Mucosa of stomach (tissue), 1 donor: ENCODE measurements at regions not wholly inside any gene's neighbourhood (a gene's known extent, or its start where the extent isn't known, plus 50 kb on each side); places are given as distances from the start of the nearest gene placed in this dataset.
"Not testable (repeated sequence)": the region's sequence is repeated elsewhere in the genome, so short reads cannot be mapped to it uniquely, and the experiment has no call there.

Experiments used
- H3K27me3 ChIP-seq: one replicate; pipeline ENCODE4 v1.7.0; 2013; ENCODE audit warnings: mild to moderate bottlenecking, low read length; ENCODE audit not compliant: control insufficient read depth, insufficient read depth
- H3K36me3 ChIP-seq: one replicate; pipeline ENCODE4 v1.7.0; 2013; ENCODE audit warnings: low read length; ENCODE audit not compliant: control insufficient read depth, insufficient read depth
- H3K4me1 ChIP-seq: one replicate; pipeline ENCODE4 v1.7.0; 2013; ENCODE audit warnings: mild to moderate bottlenecking, low read length; ENCODE audit not compliant: control insufficient read depth, insufficient read depth
- H3K4me3 ChIP-seq: one replicate; pipeline ENCODE4 v1.7.0; 2013; ENCODE audit warnings: low read length
- H3K9ac ChIP-seq: one replicate; pipeline ENCODE4 v1.7.0; 2013; ENCODE audit warnings: mild to moderate bottlenecking, low read length, moderate library complexity
- H3K9me3 ChIP-seq: one replicate; pipeline ENCODE4 v1.7.0; 2013; ENCODE audit warnings: mild to moderate bottlenecking, low read length, moderate library complexity; ENCODE audit not compliant: control insufficient read depth
- donor health status: Pancreatic carcinoma.

DNA sequence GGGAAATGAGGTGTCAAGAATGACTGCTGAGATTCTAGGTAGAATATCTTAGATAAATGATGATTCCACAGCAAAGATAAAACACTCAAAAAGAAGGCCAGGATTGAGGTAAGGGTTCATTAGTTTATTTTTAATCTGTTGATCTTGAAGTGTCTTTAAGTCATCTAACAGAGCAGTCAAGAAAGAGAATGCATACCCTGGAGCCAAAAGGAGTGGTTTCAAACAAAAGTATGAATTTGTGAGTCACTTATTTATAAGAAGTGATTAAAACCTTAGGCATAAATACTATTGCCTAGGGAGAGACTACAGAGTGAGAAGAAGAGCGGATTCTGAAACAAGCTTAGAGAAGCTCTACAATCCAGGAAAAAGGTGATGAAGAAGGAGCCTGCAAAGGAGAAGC, 541.0 kb downstream of the DTWD2 start:
- no peak overlapping the region for H3K4me3 ChIP-seq
- no peaks in the 10 kb centered on the region for H3K27me3 ChIP-seq
- no peaks in the 10 kb centered on the region for H3K4me1 ChIP-seq
- H3K9me3 ChIP-seq = no peaks in the 10 kb centered on the region
- no peak overlapping the region for H3K9ac ChIP-seq
- no peaks in the 10 kb centered on the region for H3K36me3 ChIP-seq

DNA sequence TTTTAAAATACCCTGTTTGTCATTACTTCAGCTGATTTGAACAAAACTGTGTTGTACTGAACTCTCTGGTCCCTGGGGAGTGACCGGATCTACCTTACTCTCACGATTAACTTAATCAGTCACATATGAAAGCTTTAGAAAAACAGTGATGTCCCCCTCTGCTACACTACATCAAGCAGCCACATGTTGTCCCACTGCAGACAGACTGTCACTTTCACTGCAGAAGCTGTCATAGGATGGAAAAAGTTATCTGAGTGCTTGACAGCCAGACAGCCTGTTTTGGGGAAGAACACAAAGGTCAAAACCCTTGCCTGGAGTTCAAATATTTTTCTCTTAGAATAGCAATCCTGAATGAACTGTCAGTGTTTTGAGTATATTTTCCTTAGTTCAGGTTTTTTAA, 546.4 kb downstream of the DTWD2 start:
- H3K27me3 ChIP-seq = no peaks in the 10 kb centered on the region
- no peaks in the 10 kb centered on the region for H3K36me3 ChIP-seq
- no peak overlapping the region for H3K4me3 ChIP-seq
- H3K9ac ChIP-seq = no peak overlapping the region
- no peaks in the 10 kb centered on the region for H3K4me1 ChIP-seq
- H3K9me3 ChIP-seq = no peaks in the 10 kb centered on the region

DNA sequence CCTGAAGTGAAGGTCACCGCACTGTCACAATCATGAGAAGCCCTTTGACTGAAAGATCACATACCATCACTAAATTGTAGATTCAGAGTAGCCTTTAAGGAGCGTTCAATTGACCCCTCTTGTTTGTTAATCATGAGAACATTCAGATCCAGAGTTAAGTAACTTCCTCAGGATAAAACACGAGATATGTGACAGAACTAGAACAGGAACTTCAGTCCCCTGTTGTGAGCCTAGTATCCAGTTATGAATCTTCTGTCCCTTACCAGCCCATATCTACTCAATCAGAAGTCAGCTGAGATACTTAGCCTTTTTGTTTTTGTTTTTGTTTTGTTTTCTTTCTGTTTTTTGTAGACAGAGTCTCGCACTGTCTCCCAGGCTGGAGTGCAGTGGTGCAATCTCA, 547.3 kb downstream of the DTWD2 start:
- Histone ChIP-seq H3K4me3 (no peak overlapping the region), H3K36me3 (no peaks in the 10 kb centered on the region), H3K9me3 (no peaks in the 10 kb centered on the region), H3K4me1 (no peaks in the 10 kb centered on the region), H3K27me3 (no peaks in the 10 kb centered on the region), H3K9ac (no peak overlapping the region)

DNA sequence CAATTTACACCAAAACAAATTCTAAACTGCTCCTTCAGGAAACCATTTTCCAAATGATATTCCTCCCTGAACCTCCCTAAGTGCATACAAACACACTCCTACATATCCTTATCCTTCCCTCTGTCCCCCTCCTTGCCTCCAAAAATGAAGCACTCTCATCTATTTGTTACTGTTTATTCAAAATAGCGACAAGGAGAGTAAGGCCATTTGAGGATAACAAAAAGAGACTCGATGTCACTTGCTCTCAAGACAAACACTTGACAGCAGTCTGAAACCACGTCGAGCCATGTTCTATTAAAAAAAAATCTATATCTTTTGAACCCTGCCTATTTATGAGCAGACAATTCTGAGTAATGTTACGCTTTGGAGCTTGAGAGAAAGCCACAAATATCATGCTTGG, 547.9 kb downstream of the DTWD2 start:
- Histone ChIP-seq H3K9ac (no peak overlapping the region), H3K9me3 (no peaks in the 10 kb centered on the region), H3K27me3 (no peaks in the 10 kb centered on the region)

DNA sequence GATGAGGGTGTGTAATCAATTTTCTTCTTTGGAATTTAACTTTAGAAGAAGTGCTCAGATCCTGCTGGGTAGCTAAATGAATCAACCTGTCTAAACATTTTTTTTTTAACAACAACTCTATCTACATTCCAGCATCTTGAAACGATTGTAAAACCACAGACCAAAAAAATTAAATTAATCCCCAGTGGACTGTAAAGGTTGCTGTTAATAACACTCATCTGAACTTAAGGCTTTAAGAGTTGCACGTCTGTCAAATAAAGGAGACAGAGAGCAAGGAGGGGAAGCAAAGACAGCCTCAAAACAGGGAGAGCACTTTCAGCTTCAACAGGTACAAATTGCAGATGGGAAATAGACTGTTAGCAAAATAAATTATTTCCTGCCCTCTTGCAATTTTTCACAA, 548.5 kb downstream of the DTWD2 start:
- H3K36me3 ChIP-seq = no peaks in the 10 kb centered on the region
- no peaks in the 10 kb centered on the region for H3K27me3 ChIP-seq
- H3K4me1 ChIP-seq = no peaks in the 10 kb centered on the region
- H3K9me3 ChIP-seq = no peaks in the 10 kb centered on the region
- H3K9ac ChIP-seq = no peak overlapping the region
- no peak overlapping the region for H3K4me3 ChIP-seq

More for the DNA sequence above, 547.9 kb downstream of the DTWD2 start:
- H3K36me3 ChIP-seq = no peaks in the 10 kb centered on the region
- no peak overlapping the region for H3K4me3 ChIP-seq
- no peaks in the 10 kb centered on the region for H3K4me1 ChIP-seq

DNA sequence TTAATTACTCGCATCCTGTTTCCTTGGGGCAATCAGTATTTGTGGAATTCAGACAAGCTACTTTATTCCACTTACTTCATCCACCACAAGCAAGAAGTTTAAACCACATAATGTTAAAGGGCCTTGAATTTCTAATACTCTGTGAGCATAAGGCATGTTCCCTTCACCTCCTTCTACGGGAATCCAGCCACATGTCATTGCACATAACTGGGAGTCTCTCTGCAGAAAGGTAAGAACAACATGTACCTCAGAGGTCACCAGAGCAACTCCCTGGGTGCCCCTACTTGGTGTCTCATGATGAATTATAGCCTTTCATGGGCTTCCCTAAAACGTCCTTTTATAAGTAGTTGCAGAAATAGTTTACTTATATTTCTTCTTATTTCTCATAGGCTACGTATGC, 553.2 kb downstream of the DTWD2 start:
- H3K27me3 ChIP-seq = no peaks in the 10 kb centered on the region
- no peaks in the 10 kb centered on the region for H3K4me1 ChIP-seq
- no peak overlapping the region for H3K9ac ChIP-seq
- no peaks in the 10 kb centered on the region for H3K36me3 ChIP-seq
- H3K9me3 ChIP-seq = no peaks in the 10 kb centered on the region
- H3K4me3 ChIP-seq = no peak overlapping the region

DNA sequence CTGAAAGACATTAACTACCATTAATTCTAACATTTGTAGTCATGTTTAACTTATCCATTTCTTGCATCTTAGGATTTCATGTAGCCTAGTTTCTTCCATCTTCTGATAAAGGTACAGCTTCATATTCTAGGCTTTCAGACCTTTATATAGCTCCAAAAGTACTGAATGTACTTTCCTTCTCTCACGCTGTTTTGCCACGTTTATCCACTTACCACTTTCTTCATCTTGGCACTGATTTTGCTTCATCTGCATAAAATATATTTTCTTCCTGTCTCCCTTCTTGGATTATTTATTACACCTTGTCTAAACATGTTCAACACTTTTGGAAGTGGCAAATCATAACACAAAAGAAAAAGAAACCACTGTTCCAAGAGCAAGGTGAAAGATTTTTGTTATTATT, 553.8 kb downstream of the DTWD2 start:
- Histone ChIP-seq H3K4me1 (no peaks in the 10 kb centered on the region), H3K4me3 (no peak overlapping the region), H3K9ac (no peak overlapping the region), H3K27me3 (no peaks in the 10 kb centered on the region), H3K9me3 (no peaks in the 10 kb centered on the region), H3K36me3 (no peaks in the 10 kb centered on the region)

DNA sequence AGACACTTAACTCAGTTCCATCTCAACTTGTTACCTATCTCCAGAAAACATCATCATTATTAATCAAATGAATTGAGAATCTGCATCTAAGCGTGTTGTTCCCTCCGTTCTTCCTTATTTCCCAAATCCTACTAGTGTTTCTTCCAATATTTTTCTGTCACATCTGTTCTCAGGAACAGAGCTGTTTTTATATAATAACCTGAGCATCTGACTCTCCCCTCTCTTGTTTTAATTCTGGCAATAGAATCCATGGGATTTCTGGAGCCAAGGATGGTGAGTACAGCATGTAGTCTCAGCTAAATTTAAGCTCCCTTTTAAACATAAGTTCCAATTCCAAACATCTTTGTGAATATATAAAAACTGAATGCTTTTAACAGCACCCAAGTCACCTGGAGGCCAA, 558.3 kb downstream of the DTWD2 start:
- H3K36me3 ChIP-seq = no peaks in the 10 kb centered on the region
- no peak overlapping the region for H3K4me3 ChIP-seq
- no peak overlapping the region for H3K9ac ChIP-seq
- H3K9me3 ChIP-seq = no peaks in the 10 kb centered on the region
- H3K27me3 ChIP-seq = no peaks in the 10 kb centered on the region
- H3K4me1 ChIP-seq = no peaks in the 10 kb centered on the region

DNA sequence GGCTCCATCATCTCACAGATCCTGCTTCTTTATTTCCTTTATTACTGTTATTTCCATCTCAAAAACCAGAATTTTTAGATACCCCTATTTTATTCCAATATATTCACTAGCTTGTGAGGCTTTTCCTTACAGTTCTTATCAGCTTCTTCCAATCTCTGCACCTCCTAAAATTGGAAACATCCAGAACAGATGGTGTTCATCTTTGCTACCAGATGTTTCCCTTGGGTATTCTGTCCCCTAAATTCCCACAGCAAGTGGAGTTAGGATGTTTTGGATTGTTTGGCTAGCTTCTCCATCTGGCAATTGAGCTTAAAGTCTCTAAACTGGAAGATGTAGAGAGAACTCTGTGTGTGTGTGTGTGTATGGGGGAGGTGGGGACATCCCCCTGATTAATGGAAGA, 580.4 kb downstream of the DTWD2 start:
- Histone ChIP-seq H3K4me3 (no peak overlapping the region), H3K27me3 (no peaks in the 10 kb centered on the region), H3K4me1 (no peaks in the 10 kb centered on the region), H3K9me3 (no peaks in the 10 kb centered on the region), H3K36me3 (no peaks in the 10 kb centered on the region), H3K9ac (no peak overlapping the region)

DNA sequence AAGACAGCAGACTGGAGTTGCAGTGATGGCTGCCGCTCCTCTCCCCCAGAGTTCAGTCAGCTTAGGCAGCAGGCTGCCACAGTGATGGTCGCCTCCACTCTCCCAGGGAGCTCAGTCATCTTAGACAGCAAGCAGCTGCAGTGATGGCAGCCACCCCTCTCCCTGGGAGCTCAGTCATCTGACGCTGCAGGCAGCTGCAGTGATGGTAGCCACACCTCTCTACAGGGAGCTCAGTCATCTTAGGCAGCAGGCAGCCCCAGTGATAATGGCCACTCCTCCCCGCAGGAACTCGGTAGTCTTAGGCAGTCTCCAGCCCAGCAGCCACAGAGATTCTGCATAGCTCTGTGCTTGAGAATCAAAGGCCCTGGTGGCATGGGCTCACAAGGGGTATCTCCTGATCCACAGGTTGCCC, 582.7 kb downstream of the DTWD2 start:
- Histone ChIP-seq H3K27me3 (no peaks in the 10 kb centered on the region), H3K4me3 (no peak overlapping the region), H3K9ac (no peak overlapping the region), H3K9me3 (no peaks in the 10 kb centered on the region), H3K36me3 (no peaks in the 10 kb centered on the region), H3K4me1 (no peaks in the 10 kb centered on the region)

DNA sequence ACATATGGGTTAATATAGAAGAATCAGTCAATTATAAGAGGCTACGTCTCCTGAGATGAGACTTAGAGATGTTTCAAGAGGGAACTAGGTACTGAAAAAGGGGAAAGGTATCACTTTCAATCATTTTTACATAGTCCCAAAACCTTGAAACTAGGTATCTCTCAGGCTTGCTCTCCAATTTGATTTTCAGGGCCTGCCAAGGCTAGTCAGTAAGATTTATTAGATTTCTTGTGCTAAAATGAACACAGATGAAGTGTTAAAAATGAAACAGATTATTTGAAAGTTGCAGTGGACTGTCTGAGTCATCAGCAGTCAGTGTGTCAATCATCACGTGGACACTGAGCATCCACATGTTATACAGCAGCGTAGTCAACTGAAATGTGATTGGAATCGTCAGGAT, 591.1 kb downstream of the DTWD2 start:
- Histone ChIP-seq H3K36me3 (no peaks in the 10 kb centered on the region), H3K4me3 (no peak overlapping the region), H3K9ac (no peak overlapping the region), H3K27me3 (no peaks in the 10 kb centered on the region), H3K4me1 (no peaks in the 10 kb centered on the region), H3K9me3 (no peaks in the 10 kb centered on the region)

DNA sequence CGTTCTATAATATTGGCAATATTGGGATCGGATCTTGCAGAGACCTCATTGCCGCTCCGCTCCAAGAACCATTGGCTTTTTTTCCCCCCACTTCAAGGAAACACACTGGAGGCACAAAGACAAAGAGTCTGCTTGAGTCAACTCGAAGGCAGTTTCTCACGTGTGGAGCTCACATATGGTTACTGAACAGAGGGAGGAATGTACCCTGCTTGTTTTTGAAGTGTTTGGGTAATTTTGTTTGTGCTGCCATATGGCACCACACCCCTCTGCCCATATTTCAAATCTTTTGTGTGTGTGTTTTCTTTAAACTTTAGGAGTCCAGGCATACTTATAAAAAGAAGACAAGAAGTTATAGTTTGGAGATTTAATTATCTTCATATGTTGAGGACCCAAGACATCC, 595.9 kb downstream of the DTWD2 start:
- H3K4me1 ChIP-seq = no peaks in the 10 kb centered on the region
- no peaks in the 10 kb centered on the region for H3K9me3 ChIP-seq
- no peak overlapping the region for H3K9ac ChIP-seq
- no peaks in the 10 kb centered on the region for H3K36me3 ChIP-seq
- H3K4me3 ChIP-seq = no peak overlapping the region
- H3K27me3 ChIP-seq = no peaks in the 10 kb centered on the region

DNA sequence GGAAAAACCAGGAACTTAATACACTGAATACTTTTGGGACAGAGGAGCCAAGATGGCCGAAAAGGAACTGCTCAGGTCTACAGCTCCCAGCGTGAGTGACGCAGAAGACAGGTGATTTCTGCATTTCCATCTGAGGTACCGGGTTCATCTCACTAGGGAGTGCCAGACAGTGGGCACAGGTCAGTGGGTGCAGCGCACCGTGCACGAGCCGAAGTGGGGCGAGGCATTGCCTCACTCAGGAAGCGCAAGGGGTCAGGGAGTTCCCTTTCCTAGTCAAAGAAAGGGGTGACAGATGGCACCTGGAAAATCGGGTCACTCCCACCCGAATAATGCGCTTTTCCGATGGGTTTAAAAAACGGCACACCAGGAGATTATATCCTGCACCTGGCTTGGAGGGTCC, 605.4 kb downstream of the DTWD2 start:
- not testable (repeated sequence) for H3K9me3 ChIP-seq, H3K27me3 ChIP-seq, H3K9ac ChIP-seq, H3K36me3 ChIP-seq, H3K4me3 ChIP-seq, H3K4me1 ChIP-seq
